Loucy (cell line): ENCODE measurements at regions not wholly inside any gene's neighbourhood (a gene's known extent, or its start where the extent isn't known, plus 50 kb on each side); places are given as distances from the start of the nearest gene placed in this dataset.

Source experiments
- CTCF ChIP-seq: fragments of 200-600 bp; sonication (generic); conservative IDR thresholded peaks from 2 replicates; pipeline ENCODE4 v1.5.1; 2014; ENCODE audit warnings: mild to moderate bottlenecking, antibody characterized with exemption, low read length
- EZH2phosphoT487 ChIP-seq: fragments of 200-600 bp; IDR thresholded peaks from 2 replicates; pipeline ENCODE4 v1.6.1; 2018; ENCODE audit warnings: antibody characterized with exemption, mild to moderate bottlenecking, moderate library complexity, borderline replicate concordance

- no peak for TF ChIP-seq CTCF
- no peak for TF ChIP-seq EZH2phosphoT487
Observed at GRCh38 chr4:180694875-180695274, 1548.3 kb upstream of the TENM3 start.
